NCI-H748 treated with DMSO at 0.1 percent for 48 hours (cell line): ENCODE measurements at regions not wholly inside any gene's neighbourhood (a gene's known extent, or its start where the extent isn't known, plus 50 kb on each side); places are given as distances from the start of the nearest gene placed in this dataset.
"Not testable (repeated sequence)": the region's sequence is repeated elsewhere in the genome, so short reads cannot be mapped to it uniquely, and the experiment has no call there.

Source experiments
- DNase-seq: peaks from one replicate; lab custom pipeline; 2025; lab: John Stamatoyannopoulos, UW

DNA sequence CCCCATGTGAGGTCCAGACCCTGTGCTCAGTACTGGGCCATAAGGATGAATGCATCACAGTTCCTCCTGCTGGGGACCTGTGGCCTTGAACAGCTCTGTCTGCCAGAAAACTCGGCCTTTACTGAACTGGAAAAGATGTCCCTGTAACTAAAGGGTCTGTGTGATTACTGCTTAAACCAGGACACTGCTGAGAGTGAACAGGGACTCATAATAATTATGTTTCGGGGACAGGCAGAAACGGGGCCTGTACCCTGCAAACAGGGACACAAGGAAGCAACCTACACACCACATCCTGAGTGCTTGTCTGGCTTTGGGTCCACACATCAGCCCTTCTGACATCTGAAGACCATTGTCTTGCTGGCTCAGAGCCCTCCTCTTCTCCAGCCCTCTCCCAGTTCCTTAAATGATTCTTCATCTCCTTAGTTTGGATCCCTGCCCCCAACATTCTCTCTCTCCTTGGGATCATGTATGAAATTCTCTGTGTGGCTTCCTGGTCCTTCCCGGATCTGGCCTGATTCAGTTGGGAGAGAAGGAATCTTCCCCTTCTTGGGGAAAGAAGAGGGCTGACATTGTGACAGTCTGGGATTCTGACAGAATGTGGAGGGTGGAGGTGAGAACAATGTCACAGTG, 248.0 kb downstream of the MYCN start:
- no peak for DNase-seq

DNA sequence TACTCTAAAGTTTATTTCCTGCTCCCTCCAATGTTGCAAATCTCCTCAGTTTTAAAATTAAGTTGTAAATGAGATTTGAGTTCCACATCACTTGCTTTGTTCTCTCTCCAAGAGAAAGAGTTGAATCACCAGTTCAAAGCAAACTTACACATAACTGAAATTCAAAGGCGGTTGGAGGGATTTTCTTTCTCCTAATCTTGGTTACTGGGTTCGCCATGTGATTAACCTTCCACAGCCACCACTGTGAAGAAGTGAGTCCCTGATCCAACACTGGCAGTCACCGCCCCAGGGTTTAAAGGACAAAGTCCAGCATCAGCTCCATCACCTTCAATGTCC, 247.1 kb downstream of the MYCN start:
- no peak for DNase-seq

DNA sequence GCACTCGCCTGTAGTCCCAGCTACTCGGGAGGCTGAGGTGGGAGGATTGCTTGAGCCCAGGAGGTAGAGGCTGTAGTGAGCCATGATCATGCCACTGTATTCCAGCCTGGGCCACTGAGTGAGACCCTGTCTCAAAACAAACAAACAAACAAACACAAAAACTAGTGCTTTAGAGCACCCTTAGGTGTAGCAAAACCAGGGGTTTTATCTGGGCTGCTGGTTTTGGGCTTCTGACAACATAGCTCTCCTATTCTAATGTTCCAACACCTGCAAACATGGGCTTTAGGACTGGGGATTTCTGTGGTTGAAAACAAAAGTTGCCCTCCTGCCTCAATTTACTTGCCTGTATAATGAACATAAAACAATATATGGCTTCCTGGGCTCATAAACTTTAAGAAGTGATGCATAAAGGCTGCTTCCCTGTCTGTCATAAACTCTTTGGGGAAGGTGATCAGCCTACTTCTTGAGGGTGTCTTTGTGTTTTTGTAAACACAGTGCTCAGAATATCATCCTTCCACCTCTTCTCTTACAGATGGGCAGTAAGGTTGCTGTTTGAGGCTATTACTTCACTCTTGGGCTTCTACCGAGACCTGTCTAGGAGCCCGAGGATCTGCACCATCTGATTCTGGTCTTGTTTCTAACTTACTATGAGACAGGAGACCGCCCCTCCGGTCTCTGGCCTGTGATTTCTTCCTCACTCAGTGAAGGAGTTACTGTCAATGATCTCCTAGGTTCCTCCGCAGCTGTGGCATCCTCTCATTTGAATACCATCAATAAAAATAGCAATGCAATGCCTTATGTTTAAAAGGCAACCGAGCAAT, 246.5 kb downstream of the MYCN start:
- no peak for DNase-seq

DNA sequence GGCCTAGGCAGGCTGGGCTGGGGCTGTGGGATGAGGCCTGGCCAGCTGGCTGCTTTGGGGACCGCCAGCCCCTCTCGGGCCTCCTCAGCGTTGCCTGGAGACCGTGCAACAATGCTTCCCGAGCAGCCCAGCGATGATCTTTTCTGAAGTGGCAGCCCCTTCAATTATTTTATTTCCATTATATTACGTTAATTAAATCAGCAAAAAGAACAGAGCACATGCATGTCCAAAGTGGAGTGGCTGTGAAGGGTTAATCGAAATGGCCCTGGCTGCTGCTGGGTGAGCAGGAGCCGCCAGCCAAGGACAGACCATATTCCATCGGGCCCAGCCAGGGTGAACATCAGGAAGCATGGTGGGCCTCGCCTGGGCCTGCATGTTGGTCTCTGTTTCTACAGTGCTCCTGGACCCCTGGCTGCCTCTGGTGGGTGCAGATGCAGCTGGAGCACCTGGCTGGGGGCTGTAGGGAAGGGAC, 245.5 kb downstream of the MYCN start:
- no peak for DNase-seq

DNA sequence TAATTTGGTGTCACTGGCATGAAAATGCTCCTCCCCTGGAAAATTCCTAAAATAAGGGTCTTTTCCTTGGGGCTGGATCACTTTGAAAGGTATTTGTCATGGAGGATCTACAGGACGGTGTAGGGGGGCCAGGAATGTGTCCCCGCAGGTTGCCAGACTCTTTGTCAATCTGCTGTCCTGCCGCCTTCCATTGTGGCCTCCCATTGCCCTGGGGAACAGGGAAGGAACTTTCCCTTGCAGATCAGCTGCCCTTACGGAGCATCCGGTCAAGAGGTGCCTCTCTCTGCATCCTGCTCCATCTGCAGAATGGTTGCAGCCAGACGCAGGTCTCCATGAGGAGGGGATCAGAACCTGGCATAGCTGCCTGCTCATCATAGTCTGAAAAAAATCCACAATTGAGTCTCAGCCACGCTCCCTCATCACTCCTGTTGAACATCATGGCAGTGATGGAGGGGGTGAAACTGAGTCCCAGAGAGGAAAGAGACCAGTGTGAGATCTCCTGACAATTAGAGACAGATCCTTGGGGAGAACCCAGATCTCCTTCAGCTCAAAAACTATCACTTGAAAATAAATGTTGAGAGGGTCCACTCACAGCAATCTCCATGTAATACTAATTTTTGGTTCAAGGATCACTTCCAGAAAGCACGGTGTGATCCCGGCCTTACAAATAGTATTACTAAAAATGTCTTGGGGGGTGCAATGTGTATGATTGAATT, 244.8 kb downstream of the MYCN start:
- no peak for DNase-seq

DNA sequence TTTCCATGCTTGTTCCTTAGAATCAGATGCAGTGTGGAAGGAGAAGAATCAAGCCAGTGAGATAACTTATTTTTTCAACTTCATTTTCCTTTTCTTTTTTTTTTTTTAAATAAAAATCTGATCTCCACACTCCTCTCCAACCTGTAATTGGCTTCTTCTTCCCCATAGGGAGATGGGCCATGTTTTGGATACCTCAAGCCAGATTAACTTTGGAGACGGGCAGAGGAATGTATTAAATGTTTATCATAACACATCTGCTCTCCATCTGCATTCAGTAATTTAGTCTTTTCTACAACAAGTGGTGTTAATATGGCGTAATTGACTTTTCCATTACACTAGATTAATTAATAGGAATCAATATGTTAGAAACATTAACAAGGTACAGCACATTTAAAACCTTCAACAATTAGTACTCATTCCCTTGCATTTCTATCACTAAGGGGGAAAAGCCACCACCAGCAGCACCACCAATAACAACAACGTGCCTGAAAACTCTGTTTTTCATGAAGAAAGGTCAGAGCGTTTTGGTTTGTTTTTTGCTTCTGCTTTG, 244.1 kb downstream of the MYCN start:
- DNase-seq, result no peak

DNA sequence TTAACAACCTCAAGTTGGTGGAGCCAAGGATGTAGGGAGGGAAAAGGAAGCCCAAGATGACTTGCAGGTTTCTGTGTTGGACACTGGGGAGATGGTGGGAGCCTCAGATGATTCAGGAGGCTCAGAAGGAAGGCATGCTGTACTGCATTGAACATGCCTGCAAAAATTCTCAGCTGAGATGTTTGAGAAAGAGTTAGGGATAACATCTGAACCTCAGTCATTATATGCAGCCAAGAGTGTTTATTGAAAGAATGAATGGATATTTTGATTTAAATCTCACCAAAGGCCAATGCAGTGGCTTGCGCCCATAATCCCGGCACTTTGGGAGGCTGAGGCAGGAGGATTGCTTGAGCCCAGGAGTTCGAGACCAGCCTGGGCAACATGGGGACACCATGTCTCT, 243.0 kb downstream of the MYCN start:
- DNase-seq, result no peak

DNA sequence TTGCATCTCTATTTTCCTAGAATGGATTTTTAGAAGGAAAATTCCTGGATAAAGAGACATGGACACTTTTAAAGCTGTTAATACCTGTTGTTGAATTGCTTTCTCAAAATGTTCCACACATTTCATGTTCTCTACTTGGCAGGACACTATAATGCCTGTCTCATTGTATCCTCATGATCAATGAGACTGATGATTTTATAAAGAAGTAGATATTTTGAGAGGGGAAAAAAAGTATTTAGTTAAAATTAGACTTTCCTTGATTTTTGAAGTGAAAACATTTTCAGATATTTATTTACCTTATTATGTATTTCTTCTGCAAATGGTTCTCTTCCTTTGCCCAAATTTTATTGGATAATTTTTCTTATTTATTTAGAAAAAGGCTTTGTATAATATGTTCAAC, 242.5 kb downstream of the MYCN start:
- no peak for DNase-seq

DNA sequence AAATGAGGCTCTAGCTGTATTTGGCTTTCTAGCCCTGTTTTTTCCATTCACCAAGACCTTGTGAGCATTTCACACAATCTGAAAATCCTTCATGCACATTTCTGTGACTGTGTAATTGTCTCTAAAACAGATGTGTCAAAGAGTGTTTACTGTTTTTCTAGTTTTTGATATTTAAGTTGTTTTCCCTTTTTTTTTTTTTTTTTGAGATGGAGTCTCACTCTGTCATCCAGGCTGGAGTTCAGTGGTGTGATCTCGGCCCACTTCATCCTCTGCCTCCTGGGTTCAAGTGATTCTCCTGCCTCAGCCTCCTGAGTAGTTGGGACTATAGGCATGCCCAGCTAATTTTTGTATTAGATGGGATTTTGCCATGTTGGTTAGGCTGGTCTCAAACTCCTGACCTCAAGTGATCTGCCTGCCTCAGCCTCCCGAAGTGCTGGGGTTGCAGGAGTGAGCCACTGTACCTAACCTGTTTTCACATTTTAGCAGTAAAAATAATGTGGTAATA, 242.0 kb downstream of the MYCN start:
- not testable (repeated sequence) for DNase-seq

DNA sequence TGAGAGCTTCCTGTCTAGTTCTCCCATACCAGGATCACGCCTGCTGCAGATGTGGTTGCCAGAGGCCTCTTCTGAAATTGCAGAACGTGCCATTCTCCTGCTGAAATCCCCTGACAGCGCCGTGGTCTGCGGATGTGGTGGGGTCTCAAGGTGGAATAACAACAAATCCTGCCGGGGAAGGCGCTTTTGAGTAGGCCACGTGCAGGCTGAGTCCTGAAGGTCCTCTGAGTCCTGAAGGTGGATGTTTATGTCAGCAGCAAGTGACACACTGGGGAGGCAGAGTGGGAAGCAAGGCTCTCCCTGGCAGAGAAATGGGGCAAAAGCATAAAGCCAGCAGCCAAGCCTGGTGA, 241.4 kb downstream of the MYCN start:
- no peak for DNase-seq

DNA sequence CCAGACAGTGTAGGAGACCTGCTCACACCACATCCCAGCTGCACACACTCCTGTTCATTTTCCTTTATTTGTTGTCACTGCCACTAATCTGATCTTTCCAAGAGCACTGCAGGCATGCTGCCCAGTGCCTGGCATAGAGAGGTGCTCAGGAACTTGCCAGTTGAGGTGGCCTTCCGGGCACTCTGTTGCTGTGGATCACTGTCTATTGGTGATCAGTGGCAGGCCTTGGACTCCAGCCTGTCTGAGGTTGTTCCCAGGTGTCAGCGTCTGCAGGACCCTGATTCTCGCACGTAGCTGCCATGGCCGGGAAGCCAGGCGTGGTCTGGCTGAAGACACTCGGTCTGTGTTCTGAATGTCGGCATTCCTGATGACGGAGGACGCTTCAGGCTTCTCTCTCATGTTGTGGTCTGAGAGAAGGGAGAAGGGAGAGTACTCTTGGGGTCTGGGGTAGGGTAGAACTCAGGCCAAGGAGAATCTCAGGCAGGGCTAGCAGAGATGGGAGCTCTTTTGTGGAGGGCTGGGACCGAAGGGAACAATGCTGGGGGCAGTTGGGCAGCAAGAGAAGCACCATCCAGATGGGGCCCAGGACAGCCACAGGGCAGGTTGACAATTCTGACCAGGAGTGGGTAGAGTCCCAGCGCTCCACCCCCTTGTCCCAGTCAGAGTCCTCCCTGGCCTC, 240.9 kb downstream of the MYCN start:
- no peak for DNase-seq

DNA sequence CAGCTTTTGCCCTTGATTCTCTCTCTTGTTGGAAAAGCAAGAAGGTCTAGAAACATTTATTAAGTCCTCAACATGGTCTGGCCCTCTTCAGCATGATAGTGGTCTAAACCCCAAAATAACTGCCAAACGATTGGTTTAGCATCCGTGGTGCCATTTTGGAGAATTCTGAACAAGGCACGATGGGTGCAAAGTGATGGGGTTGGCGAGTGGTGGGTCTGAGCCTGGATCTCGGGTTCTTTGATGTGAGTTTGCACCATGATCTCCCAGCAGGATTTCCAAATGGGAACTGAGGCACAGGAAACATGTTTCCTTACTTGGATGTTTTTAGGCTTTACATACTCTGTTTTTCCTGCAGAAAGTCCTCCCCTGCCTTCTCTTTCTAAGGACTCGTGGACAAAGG, 240.3 kb downstream of the MYCN start:
- DNase-seq, result no peak

DNA sequence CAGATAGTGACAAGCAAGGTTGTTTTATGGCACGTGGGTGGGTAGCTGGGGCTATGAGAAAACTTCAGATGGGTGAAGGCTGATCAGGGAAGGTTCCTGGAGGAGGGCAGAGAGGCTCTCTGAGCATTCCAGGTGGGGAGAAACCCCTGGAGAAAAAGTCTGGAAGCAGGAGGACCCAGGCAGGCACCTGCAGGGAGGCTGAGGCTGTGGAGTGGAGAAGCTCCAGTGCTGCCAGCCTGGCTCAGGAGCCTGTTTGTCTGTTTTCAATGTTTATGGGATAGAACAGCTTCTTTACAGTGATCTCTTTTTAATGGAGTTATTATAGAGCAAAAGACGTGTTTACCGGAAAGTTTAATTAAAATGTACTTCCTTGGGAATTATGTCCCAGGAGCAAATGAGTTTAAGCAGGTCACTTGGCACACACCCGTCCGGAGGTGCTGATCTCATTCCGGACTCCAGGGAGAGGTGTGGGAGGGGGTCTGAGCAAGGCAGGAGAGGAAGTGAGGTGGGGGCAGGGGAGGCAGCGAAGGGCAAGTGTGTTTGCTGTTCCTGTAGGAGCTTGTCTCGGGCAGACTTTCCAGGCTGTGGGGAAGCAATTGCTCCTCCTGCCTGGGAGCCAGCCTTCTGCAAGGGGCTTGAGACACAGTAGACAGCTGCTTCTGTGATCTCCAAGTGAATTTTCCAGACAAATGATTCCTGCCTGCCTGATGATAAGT, 239.5 kb downstream of the MYCN start:
- no peak for DNase-seq

DNA sequence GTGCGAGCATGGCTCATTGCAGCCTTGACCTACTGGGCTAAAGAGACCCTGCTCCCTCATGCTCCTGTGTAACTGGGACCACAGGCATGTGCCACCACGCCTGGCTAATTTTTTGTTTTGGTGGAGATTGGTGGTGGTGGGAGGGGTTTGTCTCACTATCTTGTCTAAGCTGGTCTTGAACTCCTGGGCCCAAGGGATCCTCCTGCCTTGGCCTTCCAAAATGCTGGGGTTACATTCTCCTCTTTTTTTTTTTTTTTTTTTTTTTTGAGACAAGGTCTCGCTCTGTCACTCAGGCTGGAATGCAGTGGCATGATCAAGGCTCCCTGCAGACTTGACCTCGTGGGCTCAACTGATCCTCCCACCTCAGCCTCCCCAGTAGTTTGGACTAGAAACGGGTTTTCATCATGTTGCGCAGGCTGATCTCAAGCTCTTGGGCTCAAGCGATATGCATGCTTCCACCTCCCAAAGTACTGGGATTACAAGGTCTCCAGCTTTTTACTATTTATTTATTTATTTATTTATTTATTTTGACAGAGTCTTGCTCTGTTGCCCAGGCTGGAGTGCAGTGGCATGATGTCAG, 238.3 kb downstream of the MYCN start:
- no peak for DNase-seq

DNA sequence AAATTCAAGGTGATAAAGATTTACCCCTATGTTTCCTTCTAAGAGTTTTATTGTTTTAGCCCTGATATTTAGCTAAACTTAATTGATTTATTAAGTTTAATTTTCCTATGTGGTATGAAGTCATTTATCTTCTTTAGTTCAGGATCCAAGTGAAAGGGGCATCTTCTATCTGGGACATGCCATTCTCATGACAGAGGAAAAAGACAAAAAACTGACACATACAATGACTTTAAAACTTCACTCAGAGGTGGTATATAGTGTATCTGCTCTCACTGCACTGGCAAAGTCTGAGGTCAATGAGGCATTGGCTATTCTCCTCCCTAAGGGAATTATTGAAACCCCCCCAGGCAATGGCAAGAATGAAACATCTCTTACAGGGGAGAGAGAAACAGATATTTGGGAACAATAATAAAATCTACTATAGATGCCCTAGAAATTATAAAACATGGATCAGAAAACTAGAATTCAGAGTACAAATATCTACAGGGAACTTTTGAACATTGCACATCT, 237.4 kb downstream of the MYCN start:
- no peak for DNase-seq

DNA sequence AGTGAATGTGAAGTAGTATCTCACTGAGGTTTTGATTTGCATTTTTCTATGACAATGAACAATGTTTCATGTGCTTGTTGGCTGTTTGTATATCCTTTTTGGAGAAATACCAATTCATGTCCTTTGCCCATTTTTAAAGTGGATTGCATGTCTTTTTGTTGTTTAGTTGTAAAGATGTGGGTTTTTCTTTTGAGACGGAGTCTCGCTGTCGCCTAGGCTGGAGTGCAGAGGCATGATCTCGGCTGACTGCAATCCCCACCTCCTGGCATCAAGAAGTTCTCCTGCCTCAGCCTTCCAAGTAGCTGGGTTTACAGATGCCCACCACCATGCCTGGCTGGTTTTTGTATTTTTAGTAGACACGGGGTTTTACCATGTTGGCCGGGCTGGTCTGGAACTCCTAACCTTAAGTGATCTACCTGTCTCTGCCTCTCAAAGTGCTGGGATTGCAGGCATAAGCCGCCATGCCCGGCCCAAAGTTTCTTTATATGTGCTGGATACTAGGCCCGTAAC, 236.7 kb downstream of the MYCN start:
- no peak for DNase-seq

DNA sequence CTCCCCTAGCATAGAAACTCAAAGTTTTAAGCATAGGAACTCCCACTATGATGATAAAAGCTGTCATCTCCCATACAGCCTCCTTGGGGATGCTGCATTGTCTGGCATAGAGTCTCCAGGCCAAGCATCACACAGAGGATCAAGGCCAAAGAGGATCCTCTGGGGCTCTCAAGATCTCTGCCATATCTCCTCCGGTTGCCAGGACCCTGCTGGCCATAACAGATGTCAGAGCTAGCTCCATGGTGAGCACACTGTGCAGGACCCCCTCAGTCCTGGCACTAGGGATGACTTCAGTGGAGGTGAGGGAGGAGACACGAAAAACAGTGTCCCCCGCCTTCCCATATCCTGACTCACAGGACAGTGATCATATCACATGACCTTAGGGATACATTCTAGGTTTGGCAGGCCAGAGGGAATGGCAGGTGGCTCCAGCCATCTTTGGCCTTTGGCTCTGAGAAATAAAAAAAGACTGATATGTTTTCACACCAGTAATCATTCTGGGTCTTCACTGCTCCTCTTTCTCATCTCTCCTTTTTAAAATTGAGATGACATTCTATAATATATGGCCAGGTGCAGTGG, 235.0 kb downstream of the MYCN start:
- DNase-seq, result no peak

DNA sequence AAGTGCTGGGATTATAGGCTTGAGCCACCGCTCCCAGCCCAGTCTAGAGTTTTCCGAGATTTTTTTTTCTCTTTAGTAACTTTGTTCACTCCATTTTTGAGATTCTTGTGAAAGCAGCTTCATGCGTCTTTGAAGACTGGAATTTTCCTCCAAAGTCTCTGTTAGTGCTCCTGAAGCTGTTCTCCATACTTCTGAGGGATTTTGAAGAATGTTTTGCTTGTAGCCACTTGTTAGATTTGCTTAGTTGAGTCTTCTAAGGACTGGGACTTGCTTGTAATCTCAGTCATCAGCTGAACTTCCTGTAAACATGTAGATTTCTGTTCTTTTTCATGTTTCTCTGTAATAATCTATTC, 234.3 kb downstream of the MYCN start:
- DNase-seq, result no peak

DNA sequence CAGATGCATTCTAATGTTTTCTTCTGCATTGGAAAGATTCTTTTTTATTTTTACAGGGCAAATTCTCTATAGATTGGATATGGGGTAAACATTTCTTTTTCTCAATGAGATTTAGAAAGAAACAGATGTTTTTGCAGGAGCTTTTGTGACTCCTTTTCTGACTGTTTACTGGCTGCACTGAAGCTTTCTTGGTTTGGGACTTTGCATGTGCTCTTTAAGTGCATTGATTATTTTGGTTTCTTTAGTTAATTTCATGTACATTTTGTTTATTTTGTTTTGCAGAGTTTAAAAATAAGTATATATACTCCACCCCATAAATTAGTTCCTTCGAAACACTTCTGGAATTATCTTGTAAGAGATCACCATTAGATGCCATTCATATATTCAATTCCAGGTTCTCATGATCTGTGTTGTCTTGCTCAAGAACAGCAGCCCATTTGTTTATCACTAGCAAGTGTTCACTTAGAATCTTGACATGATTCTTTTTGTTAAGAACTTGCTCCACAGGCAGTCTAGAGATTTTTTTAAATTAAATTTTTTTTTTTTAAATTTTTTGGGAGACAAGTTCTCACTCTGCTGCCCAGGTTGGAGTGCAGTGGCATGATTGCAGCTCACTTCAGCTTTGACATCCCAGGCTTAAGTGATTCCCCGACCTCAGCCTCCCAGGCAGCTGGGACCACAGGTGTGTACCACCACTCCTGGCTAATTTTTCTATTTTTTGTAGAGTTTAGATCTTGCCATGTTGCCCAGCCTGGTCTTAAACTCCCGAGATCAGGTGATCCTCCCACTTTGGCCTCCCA, 233.7 kb downstream of the MYCN start:
- no peak for DNase-seq
